SKM-1 (cell line): ENCODE measurements at regions not wholly inside any gene's neighbourhood (a gene's known extent, or its start where the extent isn't known, plus 50 kb on each side); places are given as distances from the start of the nearest gene placed in this dataset.

Experiments used
- DNase-seq: peaks from one replicate; lab custom pipeline; 2025; ENCODE audit not compliant: unreplicated experiment; lab: John Stamatoyannopoulos, UW

GRCh38 chr20:51104960-51105920, 82.3 kb upstream of the KCNG1 start:
- peak; percentile 13 for DNase-seq

- DNase-seq: no peak
Measured at GRCh38 chr20:51100617-51101016, 77.7 kb upstream of the KCNG1 start.

- no peak for DNase-seq
Measured at GRCh38 chr20:51098284-51098810, 75.4 kb upstream of the KCNG1 start.

- DNase-seq: no peak
Measured at GRCh38 chr20:51097351-51098120, 74.6 kb upstream of the KCNG1 start.

DNA sequence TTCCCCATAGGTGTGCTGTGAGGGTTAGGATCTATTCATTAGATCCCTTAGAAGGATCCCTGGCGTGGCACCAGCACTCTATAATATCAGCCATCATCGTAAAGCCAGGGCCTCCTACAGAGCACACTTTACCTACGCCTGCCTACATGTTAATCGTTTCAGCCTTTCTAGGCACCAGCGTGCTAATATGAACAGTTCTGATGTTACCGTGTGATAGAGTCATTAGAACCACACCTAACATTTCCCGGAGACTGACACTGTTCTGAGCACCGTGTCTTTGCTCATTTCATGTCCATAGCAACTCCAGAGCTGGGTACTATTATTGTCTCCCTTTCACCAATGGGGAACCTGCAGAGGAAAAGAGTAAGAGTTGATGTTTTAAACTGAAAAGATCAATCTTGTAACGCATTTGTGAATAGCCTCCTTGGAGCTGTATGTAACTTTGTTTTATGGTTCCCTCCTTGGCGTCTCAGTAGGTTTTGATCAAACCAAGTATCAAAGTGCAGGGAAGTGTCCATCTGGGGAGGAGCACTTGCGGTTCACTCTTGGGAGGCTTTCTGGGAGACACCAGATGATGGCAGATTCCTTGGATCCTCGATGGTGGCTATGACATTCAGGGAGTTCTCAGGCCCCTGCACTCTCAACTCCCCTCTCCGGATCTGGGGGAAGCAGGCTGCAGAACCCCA, 73.8 kb upstream of the KCNG1 start:
- DNase-seq: no peak

GRCh38 chr20:51095633-51096521, 73.0 kb upstream of the KCNG1 start:
- DNase-seq: no peak

DNA sequence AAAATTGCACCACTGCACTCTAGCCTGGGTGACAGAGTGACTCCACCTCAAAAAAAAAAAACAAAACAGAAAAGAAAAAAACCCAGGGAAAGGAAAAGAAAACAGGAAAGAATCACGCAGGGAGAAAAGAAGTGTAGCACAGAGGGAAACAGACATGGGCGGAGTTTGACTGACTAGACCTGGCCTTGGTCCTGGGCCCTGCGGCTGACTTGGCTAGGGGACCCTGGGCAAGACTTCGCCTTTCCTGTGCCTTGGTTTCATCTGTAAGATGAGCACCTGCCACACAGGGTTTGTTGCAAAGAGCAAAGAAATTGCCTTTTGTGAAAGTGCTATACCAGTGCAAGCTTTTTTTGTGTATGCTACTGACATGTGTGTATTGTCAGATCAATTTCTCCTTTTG, 71.3 kb upstream of the KCNG1 start:
- DNase-seq: no peak

GRCh38 chr20:51093240-51093763, 70.4 kb upstream of the KCNG1 start:
- DNase-seq: no peak

GRCh38 chr20:51092338-51092737, 69.4 kb upstream of the KCNG1 start:
- DNase-seq: no peak

- no peak for DNase-seq
Measured at GRCh38 chr20:51091406-51092195, 68.7 kb upstream of the KCNG1 start.

GRCh38 chr20:51089840-51090239, 66.9 kb upstream of the KCNG1 start:
- no peak for DNase-seq

DNA sequence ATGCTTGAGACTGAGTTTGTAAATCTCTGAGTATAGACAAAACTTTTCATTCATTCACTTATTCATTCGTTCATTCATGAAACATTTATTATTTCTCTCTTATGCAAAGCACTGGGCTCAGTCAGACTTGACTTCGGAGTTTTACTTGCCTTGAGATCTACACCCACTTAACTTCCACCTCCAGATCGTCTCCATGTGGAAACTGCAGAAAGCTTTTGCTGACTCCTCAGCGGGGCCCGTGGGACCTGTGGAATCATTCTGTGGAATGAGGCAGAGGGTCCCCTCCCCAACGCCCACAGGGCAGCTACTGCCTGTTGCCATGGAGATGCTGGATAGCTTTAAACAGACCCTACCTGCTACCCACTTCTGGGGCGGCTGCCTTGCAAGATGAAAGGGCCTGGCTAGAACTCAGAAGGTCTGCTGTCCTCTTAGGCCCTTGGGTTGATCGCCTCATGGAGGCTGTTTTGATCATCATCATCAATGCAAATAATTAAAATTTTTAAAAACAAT, 66.4 kb upstream of the KCNG1 start:
- no peak for DNase-seq

GRCh38 chr20:51087266-51087665, 64.4 kb upstream of the KCNG1 start:
- DNase-seq: no peak

GRCh38 chr20:51085769-51086168, 62.9 kb upstream of the KCNG1 start:
- DNase-seq: no peak

DNA sequence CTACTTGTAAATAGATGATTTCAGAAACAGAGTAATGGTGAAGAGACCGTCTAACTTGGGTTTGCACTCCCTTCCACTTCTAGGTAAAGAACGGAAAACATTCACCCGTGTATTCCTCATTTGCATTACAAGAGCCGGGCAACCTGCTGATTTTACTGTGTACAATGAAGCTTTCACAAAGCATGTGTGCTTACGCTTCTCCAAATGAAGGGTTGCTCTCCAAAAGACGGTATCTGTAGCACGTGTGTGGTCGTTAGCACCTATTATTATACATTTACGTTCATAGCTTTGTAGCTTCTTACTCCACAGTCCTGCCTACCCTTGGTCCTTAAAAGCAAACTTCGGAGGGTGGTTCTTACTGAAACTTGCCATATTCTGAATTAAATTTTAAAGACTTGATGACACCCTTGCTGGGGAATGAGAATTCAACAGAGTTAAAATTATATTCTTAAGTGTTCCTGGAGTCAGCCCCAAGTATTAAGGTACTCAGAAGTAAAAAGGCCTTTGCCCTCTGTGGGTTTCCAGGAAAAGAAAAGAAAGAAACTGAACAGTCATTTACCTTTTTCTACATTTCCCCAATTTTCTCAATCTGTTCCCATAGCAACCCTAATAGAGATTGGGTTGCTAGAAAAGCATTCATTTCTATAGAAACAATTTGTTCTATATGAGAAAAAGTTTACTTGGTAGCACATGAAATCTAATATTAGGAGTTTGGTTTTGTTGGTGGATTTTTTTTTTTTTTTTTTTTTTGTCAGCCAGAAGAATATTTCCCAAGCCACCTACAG, 61.9 kb upstream of the KCNG1 start:
- DNase-seq: no peak

DNA sequence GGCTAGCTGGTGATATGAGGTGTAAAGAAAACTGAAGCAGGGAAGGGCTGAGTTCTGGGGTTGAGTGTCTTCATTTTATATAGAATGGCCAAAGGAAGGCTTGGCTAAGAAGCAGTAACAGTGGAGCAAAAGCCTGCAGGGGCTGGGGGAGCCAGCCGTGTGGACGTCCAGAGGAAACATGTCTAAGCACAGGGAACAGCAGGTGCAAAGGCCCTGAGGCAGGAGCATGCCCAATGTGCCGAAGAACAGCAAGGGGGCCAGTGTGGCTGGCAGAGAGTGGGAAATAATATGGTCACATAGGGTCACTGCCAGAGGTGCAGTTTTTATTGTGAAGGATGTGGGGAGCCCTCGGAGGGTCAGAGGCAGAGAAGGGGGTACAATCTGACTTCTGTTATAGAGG, 60.5 kb upstream of the KCNG1 start:
- no peak for DNase-seq

DNA sequence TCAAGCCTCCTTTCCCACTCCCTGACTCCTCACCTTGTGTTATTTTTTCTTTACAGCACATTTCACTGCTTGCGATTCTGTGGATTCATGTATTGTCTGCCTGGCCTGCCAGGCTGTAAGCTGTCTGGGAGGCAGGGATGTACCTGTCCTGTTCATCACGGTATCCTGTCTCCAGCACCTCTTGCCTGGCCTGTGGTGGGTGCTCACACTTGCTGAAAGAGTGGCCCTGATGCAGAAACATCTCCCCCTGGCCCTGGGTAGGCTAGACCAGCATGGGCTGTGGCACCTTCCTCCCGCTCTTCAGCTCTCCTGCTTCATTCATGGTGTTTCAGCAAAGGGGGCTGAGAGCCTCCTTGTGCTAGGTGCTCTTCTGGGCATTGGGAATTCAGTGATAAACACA, 60.1 kb upstream of the KCNG1 start:
- no peak for DNase-seq

GRCh38 chr20:51080516-51080915, 57.6 kb upstream of the KCNG1 start:
- DNase-seq: no peak
